SK-N-SH treated with all-trans-retinoic acid at 6 μM for 48 hours (cell line): ENCODE measurements at regions not wholly inside any gene's neighbourhood (a gene's known extent, or its start where the extent isn't known, plus 50 kb on each side); places are given as distances from the start of the nearest gene placed in this dataset.

Experiments used
- ATAC-seq: fragments of 200-7000 bp; cut with Tn5 transposase; 3 replicates; pipeline ENCODE4 v1.9.1; 2020; ENCODE audit warnings: mild to moderate bottlenecking, moderate library complexity
- ARNTL ChIP-seq: fragments of 450-650 bp; formaldehyde crosslinking; IDR thresholded peaks from 2 replicates; pipeline ENCODE4 v1.5.0; 2020; ENCODE audit warnings: low read depth, mild to moderate bottlenecking, moderate library complexity, borderline replicate concordance
- BACH2 ChIP-seq: fragments of 250-450 bp; sonication (Bioruptor Pico); IDR thresholded peaks from 2 replicates; pipeline ENCODE4 v1.9.0; 2021; ENCODE audit warnings: mild to moderate bottlenecking, borderline replicate concordance
- ESRRG ChIP-seq: fragments of 250-450 bp; sonication (Bioruptor Pico); IDR thresholded peaks from 2 replicates; pipeline ENCODE4 v1.6.1; 2021; ENCODE audit warnings: mild to moderate bottlenecking
- GLIS3 ChIP-seq: fragments of 250-450 bp; sonication (Bioruptor Pico); IDR thresholded peaks from 2 replicates; pipeline ENCODE4 v1.5.0; 2020; ENCODE audit warnings: mild to moderate bottlenecking, moderate library complexity
- ISL1 ChIP-seq: fragments of 250-450 bp; sonication (Bioruptor Pico); IDR thresholded peaks from 2 replicates; pipeline ENCODE4 v2.1.2; 2022; ENCODE audit warnings: mild to moderate bottlenecking, moderate library complexity
- PPARA ChIP-seq: fragments of 250-450 bp; sonication (Bioruptor Pico); IDR thresholded peaks from 2 replicates; pipeline ENCODE4 v1.5.0; 2020; ENCODE audit warnings: mild to moderate bottlenecking, borderline replicate concordance
- RARB ChIP-seq: fragments of 250-450 bp; sonication (Bioruptor Pico); IDR thresholded peaks from 2 replicates; pipeline ENCODE4 v1.8.0; 2021; ENCODE audit warnings: mild to moderate bottlenecking, moderate library complexity
- SNAI2 ChIP-seq: fragments of 250-450 bp; sonication (Bioruptor Pico); IDR thresholded peaks from 2 replicates; pipeline ENCODE4 v1.5.0; 2020; ENCODE audit warnings: mild to moderate bottlenecking, moderate library complexity
- TOX ChIP-seq: fragments of 250-450 bp; sonication (Bioruptor Pico); IDR thresholded peaks from 2 replicates; pipeline ENCODE4 v1.8.0; 2021; ENCODE audit warnings: mild to moderate bottlenecking, moderate library complexity, borderline replicate concordance
- ZC3H10 ChIP-seq: fragments of 250-450 bp; sonication (Bioruptor Pico); IDR thresholded peaks from 2 replicates; pipeline ENCODE4 v1.5.1; 2021; ENCODE audit warnings: mild to moderate bottlenecking, moderate library complexity
- ZFP3 ChIP-seq: fragments of 250-450 bp; sonication (Bioruptor Pico); IDR thresholded peaks from 2 replicates; pipeline ENCODE4 v1.5.0; 2020; ENCODE audit warnings: mild to moderate bottlenecking, moderate library complexity
- ZNF565 ChIP-seq: fragments of 450-650 bp; formaldehyde crosslinking; conservative IDR thresholded peaks from 2 replicates; pipeline ENCODE4 v1.5.0; 2020; ENCODE audit warnings: low read depth, mild to moderate bottlenecking, moderate library complexity
- ZNF70 ChIP-seq: fragments of 450-650 bp; formaldehyde crosslinking; IDR thresholded peaks from 2 replicates; pipeline ENCODE4 v1.5.0; 2020; ENCODE audit warnings: mild to moderate bottlenecking, moderate library complexity
- ZNF8 ChIP-seq: fragments of 450-650 bp; formaldehyde crosslinking; IDR thresholded peaks from 2 replicates; pipeline ENCODE4 v1.5.0; 2020; ENCODE audit warnings: mild to moderate bottlenecking, moderate library complexity
- TF ChIP-seq, protein P1 (sequence below): fragments of 250-450 bp; sonication (Bioruptor Pico); IDR thresholded peaks from 2 replicates; pipeline ENCODE4 v1.8.0; 2021; ENCODE audit warnings: low read depth, mild to moderate bottlenecking, moderate library complexity, borderline replicate concordance
- TF ChIP-seq, protein P2 (sequence below): fragments of 250-450 bp; sonication (Bioruptor Pico); IDR thresholded peaks from 2 replicates; pipeline ENCODE4 v1.5.0; 2020; ENCODE audit warnings: mild to moderate bottlenecking, moderate library complexity
- TF ChIP-seq, protein P3 (sequence below): fragments of 250-450 bp; sonication (Bioruptor Pico); IDR thresholded peaks from 2 replicates; pipeline ENCODE4 v1.8.0; 2020; ENCODE audit warnings: mild to moderate bottlenecking, moderate library complexity, borderline replicate concordance

DNA sequence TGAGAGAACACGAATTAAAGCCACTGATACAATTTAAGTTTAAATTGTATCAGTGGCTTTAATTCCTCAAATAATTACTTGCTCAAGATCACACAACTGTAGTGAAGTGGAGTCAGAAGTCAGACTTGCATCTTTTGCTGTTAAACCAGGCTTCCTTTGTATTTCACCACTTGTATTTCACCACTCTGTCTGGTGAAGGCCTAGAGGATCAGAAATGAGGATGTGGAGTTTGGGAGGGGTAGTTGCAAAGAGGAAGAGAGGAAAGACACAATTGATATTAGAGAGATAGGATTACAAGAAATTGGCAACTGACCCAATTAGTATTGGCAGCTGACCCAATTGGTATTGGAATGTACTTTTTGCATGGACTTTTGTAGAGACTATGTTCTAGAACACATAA, 288.1 kb upstream of the GPR149 start:
- ATAC-seq, result no peak
- TF ChIP-seq, protein P1, sequence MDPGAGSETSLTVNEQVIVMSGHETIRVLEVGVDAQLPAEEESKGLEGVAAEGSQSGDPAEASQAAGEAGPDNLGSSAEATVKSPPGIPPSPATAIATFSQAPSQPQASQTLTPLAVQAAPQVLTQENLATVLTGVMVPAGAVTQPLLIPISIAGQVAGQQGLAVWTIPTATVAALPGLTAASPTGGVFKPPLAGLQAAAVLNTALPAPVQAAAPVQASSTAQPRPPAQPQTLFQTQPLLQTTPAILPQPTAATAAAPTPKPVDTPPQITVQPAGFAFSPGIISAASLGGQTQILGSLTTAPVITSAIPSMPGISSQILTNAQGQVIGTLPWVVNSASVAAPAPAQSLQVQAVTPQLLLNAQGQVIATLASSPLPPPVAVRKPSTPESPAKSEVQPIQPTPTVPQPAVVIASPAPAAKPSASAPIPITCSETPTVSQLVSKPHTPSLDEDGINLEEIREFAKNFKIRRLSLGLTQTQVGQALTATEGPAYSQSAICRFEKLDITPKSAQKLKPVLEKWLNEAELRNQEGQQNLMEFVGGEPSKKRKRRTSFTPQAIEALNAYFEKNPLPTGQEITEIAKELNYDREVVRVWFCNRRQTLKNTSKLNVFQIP (CRISPR knock-in tag), result no peak
- TF ChIP-seq ISL1 (CRISPR knock-in tag), result no peak
- TF ChIP-seq TOX (CRISPR knock-in tag), result no peak
- TF ChIP-seq ZNF70 (CRISPR knock-in tag), result no peak

DNA sequence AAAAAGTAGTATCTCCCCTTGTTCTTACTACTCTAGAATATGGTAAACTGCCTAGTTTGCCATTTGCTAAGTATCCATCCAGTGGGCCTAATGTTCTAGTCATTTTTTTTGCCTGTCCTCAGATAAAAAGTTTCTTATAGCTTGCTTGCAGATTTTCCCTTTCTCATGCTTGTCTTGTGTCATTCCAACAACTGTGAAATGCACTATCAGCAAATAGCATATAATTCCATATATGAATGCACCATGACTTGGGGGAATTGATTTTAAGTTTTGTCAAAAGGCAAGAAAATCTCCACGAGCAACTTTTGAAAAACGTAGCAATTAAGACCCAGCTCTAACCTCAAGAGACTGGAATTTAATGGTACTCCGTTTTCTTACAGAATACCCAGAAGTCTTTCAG, 286.2 kb upstream of the GPR149 start:
- TF ChIP-seq TOX (CRISPR knock-in tag) (no peak), ZFP3 (no peak), BACH2 (CRISPR knock-in tag) (no peak), PPARA (CRISPR knock-in tag) (no peak), ZNF70 (CRISPR knock-in tag) (no peak), ZNF565 (CRISPR knock-in tag) (no peak), SNAI2 (CRISPR knock-in tag) (no peak), ESRRG (no peak), RARB (CRISPR knock-in tag) (no peak)
- TF ChIP-seq, protein P2, sequence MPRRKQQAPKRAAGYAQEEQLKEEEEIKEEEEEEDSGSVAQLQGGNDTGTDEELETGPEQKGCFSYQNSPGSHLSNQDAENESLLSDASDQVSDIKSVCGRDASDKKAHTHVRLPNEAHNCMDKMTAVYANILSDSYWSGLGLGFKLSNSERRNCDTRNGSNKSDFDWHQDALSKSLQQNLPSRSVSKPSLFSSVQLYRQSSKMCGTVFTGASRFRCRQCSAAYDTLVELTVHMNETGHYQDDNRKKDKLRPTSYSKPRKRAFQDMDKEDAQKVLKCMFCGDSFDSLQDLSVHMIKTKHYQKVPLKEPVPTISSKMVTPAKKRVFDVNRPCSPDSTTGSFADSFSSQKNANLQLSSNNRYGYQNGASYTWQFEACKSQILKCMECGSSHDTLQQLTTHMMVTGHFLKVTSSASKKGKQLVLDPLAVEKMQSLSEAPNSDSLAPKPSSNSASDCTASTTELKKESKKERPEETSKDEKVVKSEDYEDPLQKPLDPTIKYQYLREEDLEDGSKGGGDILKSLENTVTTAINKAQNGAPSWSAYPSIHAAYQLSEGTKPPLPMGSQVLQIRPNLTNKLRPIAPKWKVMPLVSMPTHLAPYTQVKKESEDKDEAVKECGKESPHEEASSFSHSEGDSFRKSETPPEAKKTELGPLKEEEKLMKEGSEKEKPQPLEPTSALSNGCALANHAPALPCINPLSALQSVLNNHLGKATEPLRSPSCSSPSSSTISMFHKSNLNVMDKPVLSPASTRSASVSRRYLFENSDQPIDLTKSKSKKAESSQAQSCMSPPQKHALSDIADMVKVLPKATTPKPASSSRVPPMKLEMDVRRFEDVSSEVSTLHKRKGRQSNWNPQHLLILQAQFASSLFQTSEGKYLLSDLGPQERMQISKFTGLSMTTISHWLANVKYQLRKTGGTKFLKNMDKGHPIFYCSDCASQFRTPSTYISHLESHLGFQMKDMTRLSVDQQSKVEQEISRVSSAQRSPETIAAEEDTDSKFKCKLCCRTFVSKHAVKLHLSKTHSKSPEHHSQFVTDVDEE (CRISPR knock-in tag), result no peak
- TF ChIP-seq, all 23 proteins: peak for 0
- no peak for ATAC-seq

DNA sequence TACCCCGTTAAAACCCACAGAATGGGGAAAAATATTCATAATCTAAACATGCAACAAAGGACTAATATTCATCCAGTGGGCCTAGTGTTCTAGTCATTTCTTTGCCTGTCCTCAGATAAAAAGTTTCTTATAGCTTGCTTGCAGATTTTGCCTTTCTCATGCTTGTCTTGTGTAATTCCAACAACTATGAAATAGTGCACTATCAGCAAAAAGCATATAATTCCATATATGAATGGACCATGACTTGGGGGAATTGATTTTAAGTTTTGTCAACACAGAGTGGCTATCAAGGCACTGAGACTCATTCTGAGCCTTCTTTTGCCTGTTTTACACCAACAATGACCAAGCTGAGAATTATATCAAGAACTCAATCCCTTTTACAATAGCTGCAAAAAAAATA, 278.6 kb upstream of the GPR149 start:
- no peak for ATAC-seq
- TF ChIP-seq PPARA (CRISPR knock-in tag) (no peak), ZNF8 (CRISPR knock-in tag) (no peak)

DNA sequence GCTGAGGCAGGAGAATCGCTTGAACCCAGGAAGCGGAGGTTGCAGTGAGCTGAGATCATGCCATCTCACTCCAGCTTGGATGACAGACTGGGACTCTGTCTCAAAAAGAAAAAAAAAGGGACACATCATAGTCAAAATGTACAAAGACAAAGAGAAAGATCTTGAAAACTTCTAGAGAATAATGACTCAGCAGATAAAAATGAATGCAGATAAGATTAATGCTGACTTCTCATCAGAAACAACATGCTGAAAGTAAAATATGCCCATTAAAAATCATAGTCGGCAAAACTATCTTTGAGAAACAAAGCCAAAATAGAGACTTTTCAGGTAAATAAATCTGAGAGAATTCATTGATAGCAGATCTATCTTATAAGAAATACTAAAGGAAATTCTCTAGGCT, 271.1 kb upstream of the GPR149 start:
- TF ChIP-seq, protein P1 (CRISPR knock-in tag), result no peak
- no peak for TF ChIP-seq ZC3H10 (CRISPR knock-in tag)
- TF ChIP-seq GLIS3 (CRISPR knock-in tag), result no peak
- TF ChIP-seq ISL1 (CRISPR knock-in tag), result no peak
- no peak for TF ChIP-seq ZFP3
- TF ChIP-seq PPARA (CRISPR knock-in tag), result no peak
- no peak for TF ChIP-seq SNAI2 (CRISPR knock-in tag)
- TF ChIP-seq, protein P3, sequence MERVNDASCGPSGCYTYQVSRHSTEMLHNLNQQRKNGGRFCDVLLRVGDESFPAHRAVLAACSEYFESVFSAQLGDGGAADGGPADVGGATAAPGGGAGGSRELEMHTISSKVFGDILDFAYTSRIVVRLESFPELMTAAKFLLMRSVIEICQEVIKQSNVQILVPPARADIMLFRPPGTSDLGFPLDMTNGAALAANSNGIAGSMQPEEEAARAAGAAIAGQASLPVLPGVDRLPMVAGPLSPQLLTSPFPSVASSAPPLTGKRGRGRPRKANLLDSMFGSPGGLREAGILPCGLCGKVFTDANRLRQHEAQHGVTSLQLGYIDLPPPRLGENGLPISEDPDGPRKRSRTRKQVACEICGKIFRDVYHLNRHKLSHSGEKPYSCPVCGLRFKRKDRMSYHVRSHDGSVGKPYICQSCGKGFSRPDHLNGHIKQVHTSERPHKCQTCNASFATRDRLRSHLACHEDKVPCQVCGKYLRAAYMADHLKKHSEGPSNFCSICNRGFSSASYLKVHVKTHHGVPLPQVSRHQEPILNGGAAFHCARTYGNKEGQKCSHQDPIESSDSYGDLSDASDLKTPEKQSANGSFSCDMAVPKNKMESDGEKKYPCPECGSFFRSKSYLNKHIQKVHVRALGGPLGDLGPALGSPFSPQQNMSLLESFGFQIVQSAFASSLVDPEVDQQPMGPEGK (CRISPR knock-in tag), result no peak
- TF ChIP-seq ZNF70 (CRISPR knock-in tag), result no peak
- ATAC-seq, result no peak

DNA sequence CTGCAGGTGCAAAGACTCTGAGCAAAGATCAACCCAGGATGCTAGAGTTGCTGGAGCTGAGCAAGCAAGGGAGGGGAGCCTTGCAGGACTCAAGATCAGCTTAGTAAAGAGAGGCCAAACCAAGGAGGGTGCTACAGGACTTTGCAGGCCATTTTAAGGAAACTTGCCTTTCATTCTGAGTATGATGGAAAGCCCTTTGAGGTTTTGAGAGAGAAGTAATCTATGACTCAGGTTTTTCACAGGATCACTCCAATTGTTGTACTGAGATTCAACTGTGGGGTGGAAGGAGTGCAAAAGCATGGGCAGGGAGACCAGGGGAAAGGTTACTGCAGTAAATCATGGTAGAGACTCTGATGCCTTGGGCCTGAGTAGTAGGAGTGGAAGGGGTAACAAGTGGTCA, 260.4 kb upstream of the GPR149 start:
- no peak for TF ChIP-seq ZC3H10 (CRISPR knock-in tag)
- TF ChIP-seq, protein P1 (CRISPR knock-in tag), result no peak
- TF ChIP-seq, protein P2 (CRISPR knock-in tag), result no peak
- TF ChIP-seq ARNTL, result no peak
- TF ChIP-seq, all 23 proteins: peak for 0
- no peak for ATAC-seq
